Activated T-cell treated with anti-CD3 and anti-CD28 coated beads, Interleukin-2, amount 50 U/mL, for 48 hours (primary cell): ENCODE measurements at regions not wholly inside any gene's neighbourhood (a gene's known extent, or its start where the extent isn't known, plus 50 kb on each side); places are given as distances from the start of the nearest gene placed in this dataset.

Experiments
- DNase-seq, 2 experiments: peaks; one replicate each; pipeline ENCODE4 v3.0.0-alpha.2; 2020

DNA sequence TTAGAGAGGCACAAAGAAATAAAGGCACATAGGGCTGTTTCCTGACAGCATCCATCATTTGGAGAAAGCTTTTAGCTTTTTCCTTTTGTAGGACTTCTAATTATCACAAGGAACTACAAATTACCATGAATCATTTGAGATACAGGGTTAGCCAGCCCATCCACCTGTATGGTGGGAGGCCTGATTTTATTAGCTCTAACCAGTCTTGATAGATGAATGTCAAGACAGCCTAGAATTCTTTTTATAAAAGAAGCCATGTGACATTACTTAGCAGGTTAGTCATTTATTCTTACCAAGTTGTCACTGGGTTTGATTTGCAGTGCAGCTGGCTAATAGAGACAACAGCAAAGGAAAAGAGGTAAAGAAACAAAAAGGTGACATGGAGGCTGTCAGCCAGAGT lies 618.1 kb downstream of the ZNF385D start:
- no peak for DNase-seq

DNA sequence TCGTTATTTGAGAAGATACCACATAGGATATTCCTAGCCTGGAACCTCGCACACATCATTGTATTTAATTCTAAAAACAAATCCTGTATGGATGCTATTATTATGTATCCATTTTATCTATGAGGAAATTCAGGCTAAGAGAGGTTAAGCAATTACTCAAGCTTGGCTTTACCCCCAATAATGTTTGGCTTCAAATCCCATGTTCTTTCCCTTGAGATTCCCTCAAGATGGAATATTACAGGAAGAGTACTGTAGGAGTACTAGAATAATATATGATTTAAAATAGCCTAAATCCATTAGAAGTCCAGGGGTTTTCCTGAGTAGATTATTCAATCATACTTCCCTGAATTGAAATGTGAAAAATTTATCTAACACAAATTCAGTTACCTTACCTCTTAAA lies 630.2 kb downstream of the ZNF385D start:
- no peak for DNase-seq

DNA sequence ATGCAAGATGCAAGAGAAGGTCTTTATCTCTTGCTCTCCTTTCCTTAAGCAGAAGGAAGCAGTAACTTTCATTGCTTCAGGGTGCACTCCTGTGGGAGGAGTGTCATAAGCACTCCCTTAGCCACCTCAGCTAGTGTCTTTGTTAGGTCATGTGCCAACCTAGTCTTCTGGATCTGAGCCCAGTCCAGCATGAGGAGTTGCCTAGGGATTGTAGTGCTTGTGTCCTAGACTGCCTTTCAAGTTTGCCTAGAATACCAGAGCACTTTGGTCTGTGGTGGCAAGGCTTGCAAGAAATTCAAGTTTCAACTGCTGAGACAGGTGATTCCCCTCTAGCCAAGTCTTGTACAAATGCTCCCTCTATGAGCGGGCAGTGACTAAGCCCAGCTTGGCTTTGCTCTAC lies 633.6 kb downstream of the ZNF385D start:
- DNase-seq: no peak

DNA sequence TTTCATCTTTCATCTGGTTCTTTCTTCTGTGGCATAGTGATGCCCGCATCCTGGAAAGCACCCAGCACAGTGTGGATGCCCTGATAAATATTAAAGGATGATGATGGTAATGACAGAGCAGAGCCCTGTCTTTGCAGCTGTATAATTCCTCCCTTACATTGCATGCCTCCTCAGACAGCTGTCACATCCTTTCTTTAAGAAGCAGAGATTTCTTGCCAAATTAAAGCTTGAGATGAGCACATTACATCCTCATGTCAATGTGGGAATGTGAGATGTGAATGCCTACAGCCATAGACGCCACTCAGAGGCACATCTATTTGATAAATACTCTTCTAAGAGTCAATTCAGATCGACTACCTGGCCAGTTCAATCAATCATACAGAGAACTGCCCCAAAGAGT lies 642.0 kb downstream of the ZNF385D start:
- no peak for DNase-seq

DNA sequence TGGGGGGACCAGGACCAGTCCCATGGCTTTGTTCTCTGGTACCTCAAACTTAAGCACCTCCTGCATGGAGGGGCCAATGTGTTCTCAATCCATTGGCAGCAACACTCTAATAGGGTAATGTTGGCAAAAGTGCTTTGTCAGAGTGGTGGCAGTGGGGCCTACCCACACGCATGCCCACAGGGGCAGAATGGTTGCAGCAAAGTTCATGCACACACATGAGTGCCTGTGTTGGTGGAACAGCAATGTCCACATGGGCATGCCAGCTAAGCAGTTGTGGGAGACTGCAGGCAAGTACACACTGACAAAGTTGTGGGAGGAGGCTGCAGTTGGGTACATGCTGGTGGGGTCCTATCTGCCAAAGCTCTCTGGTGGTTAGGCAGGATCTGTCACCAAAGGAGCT lies 645.2 kb downstream of the ZNF385D start:
- DNase-seq: no peak

DNA sequence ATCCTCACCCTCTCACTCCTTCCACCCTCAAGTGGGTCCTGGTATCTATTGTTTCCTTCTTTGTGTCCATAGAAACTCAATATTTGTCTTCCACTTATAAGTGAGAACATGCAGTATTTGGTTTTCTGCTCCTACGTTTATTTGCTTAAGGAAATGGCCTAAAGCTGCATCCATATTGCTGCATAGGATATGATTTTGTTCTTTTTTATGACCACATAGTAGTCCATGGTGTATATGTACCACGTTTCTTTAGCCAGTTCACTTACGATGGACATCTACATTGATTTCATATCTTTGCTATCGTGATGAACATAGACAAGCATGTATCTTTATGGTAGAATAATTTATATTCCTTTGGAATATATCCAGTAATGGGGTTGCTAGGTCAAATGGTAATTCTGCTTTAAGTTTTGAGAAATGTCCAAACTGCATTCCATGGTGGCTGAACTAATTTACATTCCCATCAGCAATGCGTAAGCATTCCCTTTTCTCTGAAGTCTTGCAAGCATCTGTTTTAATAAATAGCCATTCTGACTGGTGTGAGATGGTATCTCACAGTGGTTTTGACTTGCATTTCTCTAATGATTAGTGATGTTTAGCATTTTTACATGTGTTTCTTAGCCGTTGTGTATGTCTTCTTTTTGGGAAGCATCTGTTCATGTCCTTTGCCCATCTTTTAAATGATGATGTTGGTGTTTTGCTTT lies 650.2 kb downstream of the ZNF385D start:
- DNase-seq: no peak

DNA sequence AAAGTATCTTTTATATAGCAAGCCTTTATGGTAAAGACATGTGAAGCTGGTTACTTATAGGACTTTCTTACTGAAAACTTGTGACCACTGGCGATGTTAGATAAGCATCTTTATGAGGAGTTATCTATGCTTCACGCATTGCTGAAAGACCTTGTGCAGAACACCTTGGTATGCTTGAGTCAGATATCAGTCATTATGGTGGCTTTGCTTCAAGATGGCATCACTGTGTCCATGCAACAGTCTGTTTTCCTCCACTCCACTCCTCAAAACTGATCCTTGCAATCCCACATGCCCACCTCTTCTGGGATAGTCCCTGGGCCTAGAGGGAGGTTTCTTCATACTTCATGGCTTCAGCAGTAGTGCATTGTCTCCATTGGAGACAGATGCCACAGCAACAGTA lies 656.3 kb downstream of the ZNF385D start:
- no peak for DNase-seq

DNA sequence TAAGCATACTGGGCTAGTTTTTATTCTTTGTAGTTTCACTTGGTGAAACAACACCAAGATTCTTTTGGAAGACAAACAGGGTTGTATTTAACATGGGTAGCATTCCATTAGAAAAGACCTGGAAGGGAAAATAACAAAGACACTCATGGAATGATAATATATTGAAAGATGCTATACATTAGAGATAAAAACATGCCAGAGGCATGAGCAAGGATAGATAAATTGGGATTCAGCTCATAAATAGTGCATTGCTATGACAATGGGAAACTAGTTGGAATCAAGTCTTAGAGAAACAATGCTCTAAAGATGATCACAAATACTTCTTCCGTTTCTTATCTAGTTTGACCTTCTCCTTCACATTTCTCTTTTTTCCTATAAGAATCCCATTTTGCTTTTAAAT lies 677.4 kb downstream of the ZNF385D start:
- DNase-seq: no peak

DNA sequence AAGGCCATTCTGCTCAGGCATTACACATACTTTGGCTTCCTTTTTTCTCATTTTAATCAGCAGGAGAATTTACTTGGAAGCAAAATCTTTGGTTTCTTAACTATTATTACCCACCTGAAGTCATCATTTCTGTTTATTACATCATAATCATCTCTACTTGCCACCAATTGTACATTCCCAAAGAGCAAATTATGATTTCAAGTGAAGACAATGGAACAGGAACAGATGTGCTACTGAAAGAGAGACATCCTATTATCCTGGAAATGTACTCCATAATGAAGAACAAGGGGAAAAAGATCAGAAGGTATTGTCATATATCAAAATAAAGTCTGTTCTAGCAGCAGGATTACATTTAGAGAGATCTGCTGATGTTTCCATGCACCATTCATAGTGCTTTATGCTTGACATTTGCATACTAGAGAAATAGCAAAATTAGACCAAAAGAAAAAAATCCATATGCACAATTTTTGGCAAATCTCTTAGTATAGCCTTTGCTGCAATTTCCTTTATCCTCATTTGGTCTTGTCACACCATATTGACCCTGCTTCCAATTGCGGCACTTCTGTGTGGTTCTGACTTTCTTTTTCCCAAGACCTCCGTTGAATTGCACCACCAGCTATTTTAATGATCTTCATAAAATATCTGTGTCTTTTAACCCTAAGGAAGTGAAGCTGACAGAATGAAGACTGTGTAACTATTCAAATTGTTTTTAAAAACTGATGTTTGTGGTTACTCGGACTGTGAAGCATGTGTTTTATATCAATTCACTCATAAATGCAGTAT lies 683.8 kb downstream of the ZNF385D start:
- DNase-seq: no peak

DNA sequence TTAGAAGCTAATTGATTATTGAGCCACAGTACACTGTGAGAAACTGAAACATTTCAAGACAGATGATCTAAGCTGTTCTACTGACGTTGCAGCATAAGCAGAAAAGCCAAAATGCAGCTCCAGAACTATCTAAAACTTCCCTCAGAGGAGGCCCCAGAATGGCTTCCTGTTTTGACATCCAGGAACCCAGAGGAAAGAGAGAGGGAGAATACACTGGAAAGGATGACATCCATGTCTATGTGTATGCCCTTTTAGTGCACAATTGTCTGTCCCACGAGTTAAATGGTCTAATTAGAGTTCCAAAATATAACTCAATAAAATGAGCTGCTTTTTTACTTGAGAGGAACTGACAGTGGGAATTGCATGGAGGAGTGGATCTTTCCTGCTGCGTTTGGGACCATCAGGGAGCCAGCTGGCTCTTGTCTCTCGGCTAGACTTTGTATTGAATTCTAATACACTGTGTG lies 688.1 kb downstream of the ZNF385D start:
- DNase-seq: no peak

DNA sequence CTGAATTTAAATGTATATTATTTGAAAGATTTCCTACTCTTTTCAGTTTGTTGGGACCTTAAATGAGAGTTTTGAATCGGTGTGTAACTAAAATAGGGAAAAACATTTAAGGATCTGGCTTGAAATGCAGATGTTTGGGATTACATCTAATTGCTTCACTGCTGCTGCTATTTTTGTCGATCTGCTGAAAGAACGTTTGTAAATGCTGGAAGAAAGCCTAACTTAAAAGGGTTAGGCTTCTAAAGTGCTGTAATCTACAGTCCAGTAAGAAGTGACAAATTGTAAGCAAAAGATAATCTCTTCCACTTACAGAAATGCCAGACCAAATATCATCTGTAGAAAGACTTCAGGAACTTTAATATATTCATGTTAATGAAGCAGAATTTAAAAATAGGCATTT lies 691.6 kb downstream of the ZNF385D start:
- DNase-seq: no peak

DNA sequence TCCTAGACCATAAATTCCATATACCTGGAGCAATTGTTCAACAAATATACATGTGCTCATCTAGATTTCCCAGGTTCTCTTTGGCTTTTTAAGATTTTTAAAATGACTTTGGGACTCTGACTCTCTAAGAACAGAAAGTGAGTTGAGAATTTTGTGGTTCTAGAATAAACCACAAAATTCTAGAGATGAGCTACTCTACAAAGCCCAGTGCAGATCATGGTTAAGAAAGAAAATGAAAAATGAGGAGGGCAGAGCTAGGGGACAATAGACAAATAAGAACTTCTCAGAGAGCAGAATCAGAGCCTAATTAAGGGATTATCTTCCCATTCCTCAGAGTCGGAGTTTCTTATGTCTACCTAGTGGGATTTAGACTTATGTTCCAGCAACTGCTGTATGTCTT lies 694.7 kb downstream of the ZNF385D start:
- DNase-seq: no peak

DNA sequence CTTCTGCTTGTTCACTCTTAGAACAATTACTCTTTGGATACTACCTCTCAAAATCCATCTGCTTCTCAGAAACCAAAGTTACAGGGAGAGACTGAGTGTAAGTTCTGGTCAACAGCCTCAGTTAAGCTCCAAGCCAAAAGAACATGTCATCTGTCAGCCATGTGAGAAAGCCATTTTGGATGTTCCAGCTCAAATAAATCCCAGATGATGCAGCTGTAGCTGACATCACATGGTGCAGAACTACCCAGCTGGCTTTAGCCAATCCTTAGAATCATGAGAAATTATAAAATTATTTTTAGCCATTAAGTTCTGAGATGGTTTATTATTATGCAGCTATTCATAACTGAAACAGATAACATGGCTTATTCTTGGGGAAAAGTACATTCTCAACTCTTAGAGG lies 696.0 kb downstream of the ZNF385D start:
- no peak for DNase-seq

DNA sequence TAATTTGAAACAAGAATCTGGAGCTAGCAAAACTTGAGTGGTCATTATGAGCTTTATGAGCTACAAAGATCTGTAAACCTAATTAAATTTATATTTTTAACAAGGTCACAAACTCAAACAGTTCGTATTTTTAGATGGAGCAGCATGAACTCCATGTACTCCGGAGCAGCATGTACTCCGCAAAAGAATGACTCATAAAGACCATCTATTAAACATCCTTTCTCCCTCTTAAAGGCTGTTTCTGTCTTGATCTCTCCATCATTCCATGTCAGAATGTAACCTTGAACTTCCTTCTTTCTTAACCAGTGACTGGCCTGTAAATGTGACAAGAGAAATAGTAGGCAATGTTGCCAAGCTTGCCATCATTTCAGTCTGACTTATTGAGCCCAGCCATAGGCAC lies 696.9 kb downstream of the ZNF385D start:
- no peak for DNase-seq

DNA sequence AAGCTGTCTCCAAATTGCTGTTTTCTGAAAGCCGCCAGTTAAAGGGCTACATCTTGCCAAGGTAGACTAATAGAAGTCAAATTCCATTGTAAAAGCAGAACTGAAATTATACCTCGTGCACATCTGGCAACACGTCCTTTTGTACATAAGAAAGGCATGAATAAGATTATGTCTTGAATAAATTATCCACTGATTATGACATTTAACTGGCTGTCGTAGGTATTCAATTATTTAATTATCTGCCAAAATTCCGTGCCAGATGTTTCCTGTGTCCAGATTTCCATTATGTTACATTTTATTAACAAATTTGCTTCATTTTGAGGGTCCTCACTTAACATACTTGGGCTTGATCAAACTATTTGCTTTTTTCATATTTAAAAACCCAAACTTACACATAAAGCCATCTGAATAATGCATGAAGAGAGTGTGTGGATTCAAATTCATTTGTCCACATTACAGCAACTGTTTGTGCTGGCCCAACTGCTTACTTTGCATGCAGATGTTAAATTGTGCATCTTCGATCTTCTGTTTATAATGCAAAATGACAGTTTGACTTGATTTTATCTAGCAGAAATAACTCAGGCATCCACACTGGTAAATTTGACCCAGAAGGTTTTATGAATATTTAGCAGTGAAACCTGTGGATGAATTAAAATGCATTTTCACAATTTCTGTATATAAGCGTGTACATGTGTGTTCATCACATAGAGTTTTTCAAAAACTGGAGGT lies 701.5 kb downstream of the ZNF385D start:
- DNase-seq: no peak

DNA sequence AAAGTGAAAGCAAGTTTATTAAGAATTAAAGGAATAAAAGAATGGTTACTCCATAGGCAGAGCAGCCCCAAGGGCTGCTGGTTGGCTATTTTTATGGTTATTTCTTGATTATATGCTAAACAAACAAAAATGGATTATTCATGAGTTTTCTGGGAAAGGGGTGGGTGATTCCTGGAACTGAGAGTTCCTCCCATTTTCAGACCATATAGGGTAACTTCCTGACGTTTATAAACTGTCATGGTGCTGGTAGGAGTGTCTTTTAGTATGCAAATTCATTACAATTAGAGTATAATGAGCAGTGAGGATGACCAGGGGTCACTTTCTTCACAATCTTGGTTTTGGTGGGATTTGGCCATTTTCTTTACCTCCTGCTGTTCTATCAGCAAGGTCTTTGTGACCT lies 707.9 kb downstream of the ZNF385D start:
- DNase-seq: no peak

DNA sequence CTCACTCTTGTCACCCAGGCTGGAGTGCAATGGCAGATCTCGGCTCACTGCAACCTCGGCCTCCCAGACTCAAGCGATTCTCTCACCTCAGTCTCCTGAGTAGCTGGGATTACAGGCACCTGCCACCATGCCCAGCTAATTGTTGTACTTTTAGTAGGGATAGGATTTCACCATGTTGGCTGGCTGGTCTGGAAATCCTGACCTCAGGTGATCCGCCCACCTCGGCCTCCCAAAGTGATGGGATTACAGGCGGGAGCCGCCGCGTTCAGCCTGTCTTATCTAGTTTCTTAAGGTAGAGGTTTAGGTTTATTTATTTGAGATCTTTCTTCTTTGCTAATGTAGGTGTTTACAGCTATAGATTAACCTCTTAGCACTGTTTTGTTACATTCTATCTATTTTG lies 708.8 kb downstream of the ZNF385D start:
- no peak for DNase-seq

DNA sequence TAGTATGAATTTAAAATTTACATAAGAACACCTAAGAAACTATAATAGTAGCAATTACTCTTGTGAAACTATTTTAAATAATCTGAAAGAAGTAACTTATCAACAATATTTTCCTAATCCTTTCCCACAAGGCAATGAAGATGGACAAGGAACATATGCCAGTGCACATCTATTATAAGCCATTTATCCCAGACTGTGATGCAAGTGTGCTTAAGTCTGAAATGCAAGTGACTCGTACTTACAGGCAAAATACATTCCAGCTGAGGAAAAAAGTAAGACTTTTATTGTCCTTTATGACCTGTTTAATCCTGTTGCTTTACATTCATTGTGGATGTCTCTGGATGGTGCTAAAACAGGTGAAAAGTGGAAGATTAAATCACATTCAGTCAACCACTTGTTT lies 709.4 kb downstream of the ZNF385D start:
- no peak for DNase-seq

DNA sequence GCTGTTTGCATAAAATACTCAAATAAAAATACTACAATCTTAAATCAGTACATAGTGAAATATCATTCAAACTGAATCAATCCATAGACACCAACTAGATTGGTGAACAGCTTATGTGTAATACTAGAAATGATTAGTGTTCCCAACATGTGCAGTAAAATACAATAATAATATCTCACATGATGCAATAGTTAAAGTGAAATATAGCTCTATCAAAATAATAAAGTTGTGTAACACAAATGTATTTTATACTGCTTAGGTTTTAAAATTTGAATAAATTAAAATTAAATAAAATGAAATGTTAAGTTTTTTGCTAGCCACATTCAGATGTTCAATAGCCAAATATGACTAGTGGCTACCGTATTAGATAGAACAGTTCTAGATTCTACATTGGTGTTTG lies 714.1 kb downstream of the ZNF385D start:
- no peak for DNase-seq

DNA sequence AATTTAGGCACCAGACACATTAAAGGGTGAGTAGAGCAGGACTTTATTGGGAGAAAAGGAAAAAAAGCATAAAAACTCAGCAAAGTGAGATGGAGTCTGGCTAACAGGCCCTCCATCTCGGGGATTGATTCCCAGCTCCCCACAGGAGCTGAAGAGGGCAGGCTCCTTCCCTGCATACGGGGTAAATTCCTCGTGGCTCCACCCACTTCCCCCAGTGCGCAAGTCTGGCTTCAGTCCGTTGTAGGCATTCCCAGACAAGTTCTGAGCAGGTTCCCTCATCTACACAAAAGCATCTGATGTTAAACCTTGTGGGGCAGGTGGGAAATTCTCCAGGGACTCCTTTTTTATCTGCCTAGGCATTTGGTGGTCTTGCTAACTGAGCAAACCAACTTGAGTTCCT lies 722.6 kb downstream of the ZNF385D start:
- no peak for DNase-seq

DNA sequence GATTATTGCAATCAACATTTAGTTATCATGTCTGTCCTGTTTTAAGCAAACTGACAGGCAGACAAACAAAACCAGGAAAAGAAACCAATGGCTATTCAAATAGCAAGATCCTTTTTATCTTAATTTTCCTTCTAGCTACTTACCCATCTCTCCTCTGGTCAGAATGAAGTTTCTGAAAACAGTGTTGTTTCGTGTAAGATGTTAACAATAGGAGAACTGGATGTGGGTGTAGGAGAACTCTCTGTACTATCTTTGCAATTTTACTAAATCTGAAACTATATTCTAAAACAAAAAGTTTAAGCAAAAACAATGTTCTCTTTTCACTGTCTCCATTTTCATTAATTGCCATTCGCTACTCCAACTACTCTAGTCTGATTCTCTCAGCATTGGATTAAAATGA lies 726.4 kb downstream of the ZNF385D start:
- no peak for DNase-seq

DNA sequence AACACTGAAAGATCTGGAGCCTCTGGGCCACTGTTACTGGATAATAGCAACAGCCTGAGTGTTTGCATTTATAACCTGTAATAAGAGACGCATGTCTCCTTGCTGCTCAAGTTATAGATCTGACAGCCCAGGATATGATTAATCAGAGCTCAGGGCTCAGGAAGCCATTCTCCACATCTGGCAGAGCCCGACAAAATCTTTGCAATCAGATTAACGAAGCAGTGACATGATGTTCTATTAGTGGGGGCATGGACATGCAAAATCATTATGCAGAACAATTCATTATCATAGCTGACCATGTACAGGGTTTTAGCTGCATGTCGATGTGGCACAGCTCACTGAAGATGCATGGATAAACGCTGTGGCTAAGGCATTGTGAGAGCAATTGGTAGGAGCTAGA lies 730.3 kb downstream of the ZNF385D start:
- no peak for DNase-seq

DNA sequence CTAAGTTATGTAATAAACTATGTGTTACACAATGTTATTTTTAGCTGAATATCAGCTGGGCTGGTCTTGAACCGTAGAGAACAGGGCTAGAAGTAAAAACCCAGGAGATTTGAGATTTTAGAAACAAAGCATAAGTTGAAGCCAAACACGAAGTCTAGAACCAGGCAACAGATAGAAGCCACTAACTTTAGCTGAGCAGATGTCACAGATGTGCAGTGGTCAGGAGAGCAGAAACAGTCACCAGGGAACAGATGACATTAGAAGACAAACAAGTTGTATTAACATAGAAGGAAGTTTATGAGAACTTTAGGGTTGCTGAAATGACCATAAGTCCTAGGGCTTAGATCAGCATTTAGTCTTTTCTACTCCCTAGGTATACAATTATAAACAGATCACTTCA lies 731.0 kb downstream of the ZNF385D start:
- DNase-seq: no peak
